Neural crest cell (in vitro differentiated cells): ENCODE measurements at regions not wholly inside any gene's neighbourhood (a gene's known extent, or its start where the extent isn't known, plus 50 kb on each side); places are given as distances from the start of the nearest gene placed in this dataset.

Experiments used
- DNase-seq: peaks from one replicate; pipeline ENCODE4 v3.0.0; 2021; ENCODE audit warnings: low read depth, mixed read lengths, low spot score
- H3K27ac Mint-ChIP-seq: one replicate; pipeline ENCODE4 v1.8.0; 2021; ENCODE audit warnings: mild to moderate bottlenecking, mixed read lengths; ENCODE audit not compliant: unreplicated experiment
- H3K27me3 Mint-ChIP-seq: 2 replicates; pipeline ENCODE4 v1.8.0; 2021; ENCODE audit warnings: low read depth, mild to moderate bottlenecking, mixed read lengths
- H3K36me3 Mint-ChIP-seq: 2 replicates; pipeline ENCODE4 v1.8.0; 2021; ENCODE audit warnings: low read depth, mild to moderate bottlenecking, mixed read lengths
- H3K4me1 Mint-ChIP-seq: 2 replicates; pipeline ENCODE4 v1.8.0; 2021; ENCODE audit warnings: mixed read lengths
- H3K4me3 Mint-ChIP-seq: one replicate; pipeline ENCODE4 v1.8.0; 2021; ENCODE audit warnings: mild to moderate bottlenecking, mixed read lengths
- H3K9me3 Mint-ChIP-seq: 2 replicates; pipeline ENCODE4 v1.8.0; 2021; ENCODE audit warnings: mixed read lengths
- TF ChIP-seq, protein P1 (sequence below): fragments of 200-600 bp; sonication (generic); conservative IDR thresholded peaks from 2 replicates; pipeline ENCODE4 v1.5.0; 2021; ENCODE audit warnings: antibody characterized with exemption, mild to moderate bottlenecking

DNA sequence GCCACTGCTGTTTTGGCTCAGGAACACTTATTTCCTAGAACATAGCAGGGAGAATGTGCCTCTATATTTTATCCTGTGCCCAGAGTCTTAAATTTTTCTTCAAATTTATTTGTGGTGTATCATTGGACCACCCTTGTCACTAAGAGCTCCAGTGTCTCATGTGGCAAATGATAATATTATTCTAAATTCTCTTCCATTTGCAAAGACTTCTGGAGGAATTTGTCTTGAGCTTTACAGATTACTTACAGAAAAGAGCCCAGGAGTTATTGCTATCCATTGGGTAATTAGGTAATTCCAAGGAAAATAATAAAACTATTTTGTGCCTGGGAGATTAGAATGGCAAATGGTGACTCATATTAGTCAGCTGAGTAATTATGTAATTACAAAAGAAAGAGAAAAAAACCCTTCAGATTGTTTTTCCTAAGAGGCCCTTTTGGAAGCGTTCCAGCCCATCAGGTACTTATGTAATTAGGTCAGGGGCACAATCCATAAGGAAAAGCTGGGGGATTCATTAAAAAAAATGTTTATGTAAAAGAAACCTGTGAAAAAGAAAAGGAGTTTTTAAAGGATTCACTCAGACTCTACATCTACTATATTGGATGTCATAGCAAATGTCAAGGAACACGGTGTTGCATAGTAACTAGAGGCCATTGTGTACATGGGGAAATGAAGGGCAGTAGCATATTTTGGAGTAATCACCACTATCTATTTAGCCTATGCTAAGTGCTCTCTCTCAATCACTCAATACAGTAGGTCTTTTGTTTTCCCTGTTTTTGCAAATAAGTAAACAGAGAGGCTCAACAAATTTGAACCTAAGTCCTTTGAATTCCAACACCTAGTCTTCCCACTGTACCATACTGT is 380.9 kb upstream of the RARB start:
- Mint-ChIP-seq H3K36me3 (peaks cover 2% of the 10 kb centered on the region), H3K4me3 (no peak overlapping the region), H3K4me1 (peaks cover 22% of the 10 kb centered on the region), H3K9me3 (peaks cover 4% of the 10 kb centered on the region), H3K27me3 (no peaks in the 10 kb centered on the region), H3K27ac (no peak overlapping the region)
- no peak for DNase-seq
- TF ChIP-seq, protein P1, sequence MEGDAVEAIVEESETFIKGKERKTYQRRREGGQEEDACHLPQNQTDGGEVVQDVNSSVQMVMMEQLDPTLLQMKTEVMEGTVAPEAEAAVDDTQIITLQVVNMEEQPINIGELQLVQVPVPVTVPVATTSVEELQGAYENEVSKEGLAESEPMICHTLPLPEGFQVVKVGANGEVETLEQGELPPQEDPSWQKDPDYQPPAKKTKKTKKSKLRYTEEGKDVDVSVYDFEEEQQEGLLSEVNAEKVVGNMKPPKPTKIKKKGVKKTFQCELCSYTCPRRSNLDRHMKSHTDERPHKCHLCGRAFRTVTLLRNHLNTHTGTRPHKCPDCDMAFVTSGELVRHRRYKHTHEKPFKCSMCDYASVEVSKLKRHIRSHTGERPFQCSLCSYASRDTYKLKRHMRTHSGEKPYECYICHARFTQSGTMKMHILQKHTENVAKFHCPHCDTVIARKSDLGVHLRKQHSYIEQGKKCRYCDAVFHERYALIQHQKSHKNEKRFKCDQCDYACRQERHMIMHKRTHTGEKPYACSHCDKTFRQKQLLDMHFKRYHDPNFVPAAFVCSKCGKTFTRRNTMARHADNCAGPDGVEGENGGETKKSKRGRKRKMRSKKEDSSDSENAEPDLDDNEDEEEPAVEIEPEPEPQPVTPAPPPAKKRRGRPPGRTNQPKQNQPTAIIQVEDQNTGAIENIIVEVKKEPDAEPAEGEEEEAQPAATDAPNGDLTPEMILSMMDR, result no peak

DNA sequence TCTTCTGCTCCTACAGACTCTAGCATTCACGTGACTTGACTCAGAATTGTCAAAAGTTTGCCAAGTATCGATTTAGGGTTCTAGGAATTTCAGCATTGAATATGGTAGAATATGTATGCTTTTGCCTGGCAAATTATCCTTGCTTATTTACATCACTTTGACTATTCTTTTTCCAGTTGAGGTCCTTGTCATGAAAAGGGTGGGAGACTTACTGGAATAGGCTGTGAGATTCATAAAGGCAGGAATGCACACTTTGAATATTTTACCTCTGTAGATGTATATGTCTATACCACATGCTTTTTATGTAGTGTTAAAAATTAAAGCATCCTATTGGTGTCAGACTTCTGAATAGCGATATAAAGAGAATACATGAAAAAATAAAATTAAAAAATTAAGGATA is 378.8 kb upstream of the RARB start:
- DNase-seq, result no peak
- Mint-ChIP-seq H3K36me3 (peaks cover 2% of the 10 kb centered on the region), H3K27ac (no peak overlapping the region), H3K4me3 (no peak overlapping the region), H3K27me3 (no peaks in the 10 kb centered on the region), H3K4me1 (peaks cover 18% of the 10 kb centered on the region), H3K9me3 (peaks cover 8% of the 10 kb centered on the region)
- TF ChIP-seq, protein P1, result no peak

DNA sequence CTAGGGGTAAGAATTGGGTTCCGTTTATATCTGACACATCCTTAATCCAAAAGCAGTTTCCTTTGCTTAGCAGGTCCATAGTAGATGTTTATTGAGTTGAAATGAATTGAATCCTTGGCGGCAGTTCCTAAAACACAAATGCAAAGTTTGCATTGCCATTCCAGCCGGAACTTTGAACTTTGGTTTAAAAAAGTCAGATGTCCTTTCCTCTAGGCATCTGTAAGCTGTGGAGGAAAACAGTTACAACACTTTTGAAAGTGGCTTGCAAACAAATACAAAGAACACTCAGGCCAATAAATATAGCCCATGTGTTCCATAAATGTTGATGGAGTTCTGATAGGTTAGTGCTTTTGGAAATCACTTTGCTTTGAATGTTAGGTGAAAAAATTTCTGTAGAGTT is 374.7 kb upstream of the RARB start:
- no peak for DNase-seq
- Mint-ChIP-seq H3K9me3 (peaks cover 6% of the 10 kb centered on the region), H3K4me1 (no peaks in the 10 kb centered on the region), H3K27ac (no peak overlapping the region), H3K4me3 (no peak overlapping the region), H3K27me3 (no peaks in the 10 kb centered on the region), H3K36me3 (no peaks in the 10 kb centered on the region)
- TF ChIP-seq, protein P1, result no peak

DNA sequence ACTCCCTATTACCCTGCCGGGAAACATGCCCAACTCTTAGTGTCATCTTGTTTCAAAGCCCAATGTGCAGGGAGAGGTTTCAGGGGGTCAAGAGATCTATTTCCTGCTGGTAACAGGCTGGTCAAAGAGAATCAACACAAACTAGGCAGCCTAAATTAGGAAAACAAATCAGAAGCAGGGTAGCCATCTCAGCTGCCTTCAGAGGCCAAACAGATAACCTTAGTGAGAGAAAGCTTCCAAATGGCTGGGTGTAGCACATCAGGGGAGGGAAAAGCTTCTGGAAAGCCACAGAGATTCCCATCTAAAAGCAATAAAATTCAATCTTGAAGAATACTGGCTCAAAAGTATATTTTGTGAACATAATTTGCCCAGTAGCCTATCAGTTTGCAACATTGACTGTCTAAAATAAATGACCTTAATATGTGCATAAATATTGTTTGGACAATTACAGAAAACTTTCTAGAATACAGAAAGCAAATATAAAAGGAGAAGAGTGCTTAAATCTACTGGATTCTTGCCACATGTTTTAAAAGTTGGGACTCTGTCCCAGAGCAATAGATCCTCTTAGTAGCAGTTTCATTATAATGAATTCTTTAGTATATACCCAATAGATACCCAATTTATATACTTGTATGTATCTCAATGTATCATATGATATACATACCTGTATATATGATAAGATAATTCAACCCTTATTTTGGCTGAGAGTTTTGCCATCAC is 371.9 kb upstream of the RARB start:
- DNase-seq, result no peak
- no peak overlapping the region for H3K27ac Mint-ChIP-seq
- H3K9me3 Mint-ChIP-seq, result peaks cover 5% of the 10 kb centered on the region
- H3K36me3 Mint-ChIP-seq, result no peaks in the 10 kb centered on the region
- H3K4me3 Mint-ChIP-seq, result no peak overlapping the region
- no peaks in the 10 kb centered on the region for H3K4me1 Mint-ChIP-seq
- TF ChIP-seq, protein P1, result no peak
- H3K27me3 Mint-ChIP-seq, result no peaks in the 10 kb centered on the region

DNA sequence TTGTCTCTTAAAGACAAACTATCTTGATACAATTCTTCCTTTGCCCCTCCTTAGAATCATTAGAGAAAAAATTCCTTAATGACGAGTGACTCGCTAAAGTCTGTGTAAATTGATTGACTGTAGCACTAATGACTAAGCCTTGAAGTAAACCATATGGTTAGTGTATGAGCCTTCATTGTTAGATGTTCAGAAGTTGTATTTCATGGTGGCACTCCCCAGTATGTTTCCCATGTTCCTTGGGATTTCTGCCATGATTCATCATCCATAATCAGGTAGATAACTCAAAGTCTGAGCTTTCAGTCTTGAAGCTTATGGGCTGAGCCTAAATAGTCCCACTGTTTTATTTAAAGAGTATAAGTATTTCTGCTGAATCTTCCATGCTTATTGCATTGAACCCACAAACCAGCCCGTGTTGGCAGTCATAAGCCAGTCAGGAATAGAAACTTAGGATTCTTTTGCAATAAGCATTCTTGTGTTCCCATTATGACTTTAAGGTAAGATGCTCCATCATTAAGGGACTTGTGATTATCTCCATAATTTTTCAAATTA is 371.2 kb upstream of the RARB start:
- H3K9me3 Mint-ChIP-seq, result peaks cover 5% of the 10 kb centered on the region
- H3K27me3 Mint-ChIP-seq, result no peaks in the 10 kb centered on the region
- H3K27ac Mint-ChIP-seq, result no peak overlapping the region
- H3K36me3 Mint-ChIP-seq, result no peaks in the 10 kb centered on the region
- DNase-seq, result no peak
- H3K4me3 Mint-ChIP-seq, result no peak overlapping the region
- no peaks in the 10 kb centered on the region for H3K4me1 Mint-ChIP-seq
- TF ChIP-seq, protein P1, result no peak
